Left colon (tissue), 2 donors: ENCODE measurements at regions not wholly inside any gene's neighbourhood (a gene's known extent, or its start where the extent isn't known, plus 50 kb on each side); places are given as distances from the start of the nearest gene placed in this dataset.
A peak's percentile ranks its signal among the peaks of the same experiment; 100 is the strongest.

Experiments
- ATAC-seq: fragments of 200-7000 bp; cut with Tn5 transposase; one replicate; pipeline ENCODE4 v1.9.1; 2020; ENCODE audit warnings: mild to moderate bottlenecking, moderate library complexity
- DNase-seq, 2 donors: peaks; one replicate each; pipeline ENCODE4 v3.0.0-alpha.2; 2020
- intact Hi-C, 2 donors: fragments of 100-400 bp; cut with DNase I in 1 of 2; cut with micrococcal nuclease in 1 of 2; formaldehyde crosslinking; loops; one replicate each; pipeline versions ENCODE4 v1.11.2 to v1.14.0; 2022; cut with DNase I, micrococcal nuclease
- donor health status: DM: no; HTN: no; CAD: no.
- donor health status: DM: yes; HTN: yes; CAD: no.

DNA sequence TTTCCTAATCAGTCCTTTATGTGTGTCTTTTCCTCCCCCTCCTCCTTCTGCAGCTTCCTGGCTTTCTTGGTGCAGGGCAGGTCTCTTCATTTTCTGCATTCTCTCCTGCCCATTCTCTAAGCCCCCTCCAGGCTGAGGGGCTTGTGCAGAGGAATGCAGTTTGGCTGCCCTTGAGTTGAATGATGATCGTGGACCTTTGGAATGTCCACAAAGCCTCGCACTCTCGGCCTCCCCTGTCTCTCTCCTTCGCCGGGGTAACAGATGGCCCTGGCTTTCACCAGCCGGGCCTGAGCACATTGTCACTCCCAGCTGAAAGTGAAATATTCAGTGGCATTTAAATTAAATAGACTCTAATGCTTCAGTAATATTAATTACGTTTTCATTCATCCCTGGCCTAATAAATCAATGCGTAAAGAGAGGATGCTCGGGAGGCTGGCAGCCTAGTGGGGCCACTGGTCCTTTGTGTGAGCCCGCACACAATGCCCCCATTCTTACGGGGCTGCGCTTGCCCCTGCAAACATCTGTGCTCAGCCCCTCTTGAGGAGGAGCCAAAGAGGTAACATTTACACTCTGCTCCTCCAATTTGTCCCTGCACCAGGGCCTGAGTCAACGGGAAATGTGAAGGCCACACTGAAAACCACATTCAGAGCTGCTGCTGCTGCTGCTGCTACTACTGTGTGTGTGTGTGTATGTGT lies 64.9 kb upstream of the PAX6 start:
- DNase-seq (no peak), ATAC-seq (no peak)
- intact Hi-C loops = no loop called here

DNA sequence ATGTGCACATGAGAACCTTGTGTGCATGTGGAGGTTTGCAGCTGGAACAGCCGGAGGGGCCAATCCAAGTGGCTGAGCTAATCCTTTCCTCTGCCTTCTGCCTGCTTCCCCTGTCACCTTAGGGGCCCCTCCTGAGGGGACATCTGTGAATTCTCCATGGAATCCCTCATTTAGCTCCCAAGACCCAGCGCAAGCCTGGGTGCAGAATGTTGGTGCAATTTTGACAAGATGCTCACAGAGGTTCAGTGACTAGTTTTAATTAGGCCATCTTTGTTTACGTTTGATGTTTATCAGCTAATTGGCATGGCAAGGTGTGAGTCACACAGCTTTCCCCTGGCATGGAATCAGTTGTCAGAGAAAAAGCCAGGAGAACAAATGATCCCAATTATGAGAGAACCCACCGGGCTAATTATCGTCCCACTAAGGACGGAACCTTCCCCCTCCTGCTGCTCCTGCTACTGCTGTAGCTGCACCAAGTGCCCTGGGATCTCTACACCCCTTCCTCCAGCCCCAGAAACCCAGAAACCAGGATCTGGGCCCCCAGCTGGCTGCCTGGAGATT lies 63.6 kb upstream of the PAX6 start:
- DNase-seq (no peak), ATAC-seq (no peak)
- intact Hi-C loops = no loop called here

DNA sequence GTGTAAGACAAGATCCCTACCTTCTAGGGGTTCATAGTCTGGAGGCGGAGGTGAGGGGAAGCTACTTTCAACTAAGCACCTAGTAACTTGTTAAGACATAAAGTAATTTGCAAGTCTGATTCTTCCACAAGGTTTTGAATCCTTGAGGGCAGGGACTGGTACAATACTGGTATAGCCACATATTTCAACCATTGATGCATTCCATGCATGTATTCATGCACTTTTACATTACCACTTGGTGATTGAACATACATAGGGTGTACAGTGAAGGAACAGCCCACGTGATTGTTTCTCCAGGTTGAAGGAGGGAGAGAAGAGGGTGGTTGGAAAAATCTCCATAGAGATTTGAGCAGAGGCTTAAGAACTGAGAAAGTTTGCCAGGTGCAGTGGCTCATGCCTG lies 62.0 kb upstream of the PAX6 start:
- no peak for DNase-seq
- ATAC-seq = no peak
- intact Hi-C loops = no loop called here

DNA sequence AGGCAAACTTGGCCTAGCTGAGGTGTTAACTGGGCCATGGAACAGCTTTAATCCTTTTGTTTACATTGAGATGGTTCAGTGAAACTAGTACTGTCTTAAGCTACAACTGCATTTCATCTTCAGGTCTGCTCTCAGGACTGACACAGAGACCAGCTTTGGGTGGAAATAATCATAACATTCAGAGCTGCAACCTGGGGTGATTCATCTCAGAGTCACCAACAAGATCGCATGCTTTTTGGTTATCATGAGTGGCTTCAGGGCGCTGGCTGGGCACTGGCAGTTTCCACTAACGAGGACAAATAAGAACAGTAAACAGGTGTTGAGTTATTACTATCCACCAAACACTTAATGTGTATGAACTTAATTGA lies 60.9 kb upstream of the PAX6 start:
- no peak for ATAC-seq
- intact Hi-C loops = no loop called here
- no peak for DNase-seq

DNA sequence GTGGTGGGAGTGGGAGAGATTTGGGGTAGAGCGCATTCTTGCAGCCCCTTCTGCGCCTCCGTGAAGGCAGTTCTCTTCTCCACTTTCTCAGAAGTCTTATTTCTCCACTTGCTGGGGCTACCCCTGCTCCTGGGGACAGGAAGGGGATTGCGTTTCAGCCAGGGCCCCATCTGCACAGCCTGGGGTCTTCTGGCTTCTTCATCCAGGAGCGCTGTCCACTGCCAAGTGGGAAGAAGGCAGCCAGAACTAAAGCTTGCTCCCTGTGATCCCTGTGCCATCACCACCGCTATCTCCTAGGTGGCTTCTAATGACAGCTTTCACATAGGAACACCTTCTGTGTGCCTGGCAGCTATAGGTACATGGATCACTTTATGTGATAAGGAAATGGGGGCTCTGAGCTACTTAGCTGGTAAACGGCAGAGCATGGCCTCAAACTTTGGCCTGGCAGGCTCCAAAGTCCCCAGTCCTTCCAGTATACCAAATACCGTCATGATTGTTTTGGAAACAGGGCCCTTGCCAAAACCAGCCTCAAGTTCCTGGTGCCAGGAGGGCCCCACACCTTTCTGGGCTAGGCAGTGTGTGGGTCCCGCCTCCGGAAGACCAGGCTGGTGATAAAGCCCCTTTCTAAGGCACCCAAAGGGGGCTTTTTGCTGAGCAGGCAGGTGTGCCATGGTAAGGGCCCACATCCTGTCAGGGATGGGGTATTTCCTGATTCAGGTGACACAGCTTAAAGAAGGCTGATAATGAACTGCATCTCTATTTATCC lies 60.4 kb upstream of the PAX6 start:
- ATAC-seq (no peak), DNase-seq (no peak)
- intact Hi-C loops = no loop called here

DNA sequence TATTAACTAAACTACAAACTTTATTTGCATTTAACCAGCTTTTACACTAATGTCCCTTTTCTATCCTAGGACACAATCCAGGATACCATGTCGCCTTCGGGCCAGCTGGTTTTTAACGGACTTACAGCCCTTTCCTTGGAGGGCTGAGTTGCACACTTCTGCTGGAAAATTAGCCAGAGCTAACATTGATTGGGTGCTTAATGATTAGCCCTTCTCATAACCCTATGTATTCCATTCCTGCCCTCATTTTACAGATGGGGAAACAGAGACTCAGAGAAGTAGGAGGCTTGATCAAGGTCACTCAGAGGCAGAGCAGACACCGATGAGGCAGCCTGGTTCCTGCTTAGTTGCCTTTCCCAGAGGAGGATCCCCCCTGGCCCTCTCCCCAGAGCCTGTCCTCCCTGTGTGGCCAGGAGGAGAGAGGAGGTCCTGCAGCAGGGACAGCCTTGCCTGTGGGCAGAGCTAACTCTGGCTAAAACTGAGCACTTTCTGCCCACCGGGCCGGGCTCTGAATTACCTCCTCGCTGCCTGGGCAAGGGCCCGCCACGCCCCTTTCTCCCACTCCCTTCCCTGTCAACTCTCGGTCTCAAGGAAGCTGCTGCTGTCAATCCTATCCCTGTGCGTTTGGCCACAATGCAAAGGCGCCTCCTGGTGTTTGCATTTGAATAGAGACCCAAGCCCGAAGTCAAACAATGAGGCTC lies 59.6 kb upstream of the PAX6 start:
- DNase-seq (peak in 1 of 2 donors; percentile 49), ATAC-seq (peak; percentile 81)
- intact Hi-C loops = no loop called here

DNA sequence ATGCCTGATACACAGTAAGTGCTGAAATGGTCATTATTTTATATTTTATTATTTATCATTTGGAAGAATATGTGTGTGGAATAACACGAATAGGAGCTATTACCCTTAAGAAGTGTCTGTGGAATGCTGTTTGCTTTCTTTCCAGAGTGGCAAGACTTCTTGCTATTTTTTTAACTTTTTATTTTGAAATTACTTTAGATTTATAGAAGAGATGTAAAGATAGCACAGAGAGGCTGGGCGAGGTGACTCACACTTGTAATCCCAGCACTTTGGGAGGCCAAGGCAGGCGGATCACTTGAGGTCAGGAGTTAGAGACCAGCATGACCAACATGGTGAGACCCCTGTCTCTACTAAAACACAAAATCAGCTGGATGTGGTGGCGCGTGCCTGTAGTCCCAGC lies 58.9 kb upstream of the PAX6 start:
- ATAC-seq (no peak), DNase-seq (no peak)
- intact Hi-C loops = no loop called here

DNA sequence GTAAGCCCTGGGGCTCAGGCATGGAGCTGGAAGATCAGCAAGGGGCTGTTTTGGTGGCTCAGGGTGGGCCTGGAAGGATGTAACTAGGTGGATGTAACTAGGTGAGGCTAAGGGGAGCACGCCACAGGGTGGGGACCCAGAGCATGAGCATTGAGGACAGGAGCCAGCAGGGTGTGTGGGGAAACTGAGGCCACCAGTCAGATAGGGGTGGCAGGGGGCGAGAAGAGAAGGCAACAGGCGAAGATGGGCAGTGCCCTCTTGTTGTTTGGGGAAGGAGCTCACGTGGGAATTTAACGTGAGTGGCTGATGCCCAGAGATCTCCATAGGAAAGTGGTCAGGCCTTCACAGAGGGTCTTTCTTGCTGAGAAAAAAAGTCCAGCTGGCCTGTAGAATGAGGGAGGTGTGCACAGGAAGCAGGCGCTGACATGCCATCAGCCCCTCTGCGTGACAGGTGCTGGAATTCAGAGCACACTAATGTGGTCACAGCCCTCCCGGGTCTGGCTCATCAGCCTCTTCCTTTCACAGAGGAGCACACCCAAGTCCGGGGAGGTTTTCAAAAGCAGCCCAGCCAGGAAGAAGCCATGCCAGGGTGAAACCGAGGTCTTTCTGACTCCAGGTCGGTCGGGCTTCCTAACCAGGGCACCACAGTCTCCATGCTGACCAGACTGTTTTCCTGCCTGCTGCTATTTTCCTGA lies 54.6 kb upstream of the PAX6 start:
- intact Hi-C loops = no loop called here
- no peak for ATAC-seq
- no peak for DNase-seq

DNA sequence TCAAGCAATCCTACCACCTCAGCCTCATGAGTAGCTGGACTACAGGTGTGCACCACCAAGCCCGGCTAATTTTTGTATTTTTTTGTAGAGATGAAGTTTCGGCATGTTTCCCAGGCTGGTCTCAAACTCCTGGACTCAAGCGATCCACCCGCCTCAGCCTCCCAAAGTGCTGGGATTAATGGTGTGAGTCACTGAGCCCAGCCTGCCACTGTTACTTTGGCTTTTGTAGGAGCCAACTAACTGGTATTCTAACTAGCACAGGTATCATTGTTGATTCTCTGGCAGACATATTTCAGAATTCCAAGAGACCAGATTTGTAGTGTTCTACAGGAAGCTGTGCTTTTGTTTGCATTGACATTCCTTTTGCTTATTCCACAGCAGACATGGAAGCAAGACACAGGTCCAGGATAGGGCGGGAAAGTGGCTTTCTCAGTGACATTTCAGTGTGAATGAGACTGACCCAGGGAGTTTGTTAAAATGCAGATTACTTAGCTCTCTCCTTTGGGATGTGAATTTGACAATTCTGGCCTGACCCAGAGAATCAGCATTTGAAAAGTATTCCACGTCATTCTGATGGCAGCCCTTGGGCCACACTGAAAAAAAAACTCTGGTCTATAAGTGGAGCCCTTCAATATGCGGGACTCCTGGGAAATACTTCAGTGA lies 52.2 kb upstream of the PAX6 start:
- intact Hi-C loops = no loop called here
- ATAC-seq (no peak), DNase-seq (no peak)

DNA sequence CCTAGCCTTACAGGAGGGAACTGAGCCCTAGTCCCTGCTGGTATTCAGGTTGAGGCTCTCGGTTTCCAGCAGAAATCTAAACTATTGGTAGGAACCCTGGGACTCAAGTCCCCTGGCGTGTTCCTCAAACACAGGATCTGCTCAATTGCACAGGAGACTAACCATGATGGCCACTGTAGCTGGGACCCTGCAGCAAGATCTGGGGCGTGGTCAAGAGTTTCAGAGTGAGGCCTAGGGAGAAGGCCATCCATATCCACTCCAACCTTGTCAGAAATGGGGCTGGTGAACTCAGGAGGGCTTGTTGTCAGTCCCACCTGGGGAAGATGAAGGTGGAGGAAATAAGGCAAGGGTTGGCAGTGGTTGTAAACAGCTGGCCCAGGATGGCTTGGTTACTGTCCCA lies 49.9 kb upstream of the PAX6 start:
- intact Hi-C loops = no loop called here

More for the DNA sequence above, 49.9 kb upstream of the PAX6 start:
- ATAC-seq = no peak
- no peak for DNase-seq
